OCI-LY3 (cell line): ENCODE measurements at regions not wholly inside any gene's neighbourhood (a gene's known extent, or its start where the extent isn't known, plus 50 kb on each side); places are given as distances from the start of the nearest gene placed in this dataset.

Experiments used
- H2AFZ ChIP-seq: fragments of 200-600, 300-600 bp; shearing (Covaris generic); 2 replicates; pipeline ENCODE4 v1.6.0; 2014; ENCODE audit warnings: antibody characterized with exemption, low read depth, low read length
- H3K27ac ChIP-seq: fragments of 200-600, 300-600 bp; sonication (generic); 2 replicates; pipeline ENCODE4 v1.5.1; 2014; ENCODE audit warnings: mild to moderate bottlenecking, low read length, moderate library complexity, mixed read lengths
- H3K27me3 ChIP-seq: fragments of 200-600, 300-600 bp; sonication (generic); 2 replicates; pipeline ENCODE4 v1.6.1; 2014; ENCODE audit warnings: low read depth, low read length, mixed read lengths
- H3K36me3 ChIP-seq: fragments of 200-600, 300-600 bp; sonication (generic); replicated peaks from 2 replicates; pipeline ENCODE3; 2014; ENCODE audit warnings: low read depth, low read length, mixed read lengths
- H3K4me1 ChIP-seq: fragments of 300-600, 200-600 bp; sonication (generic); 2 replicates; pipeline ENCODE4 v1.6.1; 2014; ENCODE audit warnings: low read length, mixed read lengths
- H3K4me2 ChIP-seq: fragments of 200-600, 300-600 bp; sonication (generic); 2 replicates; pipeline ENCODE4 v1.6.1; 2014; ENCODE audit warnings: low read length, mixed read lengths
- H3K4me3 ChIP-seq: fragments of 300-600, 200-600 bp; sonication (generic); 2 replicates; pipeline ENCODE4 v1.5.1; 2014; ENCODE audit warnings: antibody characterized with exemption, mild to moderate bottlenecking, low read length, moderate library complexity
- H3K79me2 ChIP-seq: fragments of 300-600, 200-600 bp; shearing (Covaris generic); 2 replicates; pipeline ENCODE4 v1.6.1; 2014; ENCODE audit warnings: mild to moderate bottlenecking, low read length, mixed read lengths
- H3K9ac ChIP-seq: fragments of 300-600, 200-600 bp; shearing (Covaris generic); 2 replicates; pipeline ENCODE4 v1.6.0; 2014; ENCODE audit warnings: mild to moderate bottlenecking, low read length, moderate library complexity
- H3K9me3 ChIP-seq: fragments of 200-600, 300-600 bp; shearing (Covaris generic); 2 replicates; pipeline ENCODE4 v1.6.1; 2014; ENCODE audit warnings: low read length, mixed read lengths; ENCODE audit not compliant: insufficient read depth
- H4K20me1 ChIP-seq: fragments of 200-600, 300-600 bp; sonication (generic); 2 replicates; pipeline ENCODE4 v1.6.1; 2016; ENCODE audit warnings: low read length, mixed read lengths; ENCODE audit not compliant: insufficient read depth
- CTCF ChIP-seq: fragments of 200-600, 300-600 bp; sonication (generic); IDR thresholded peaks from 2 replicates; pipeline ENCODE4 v1.5.1; 2014; ENCODE audit warnings: antibody characterized with exemption, low read length, low read depth
- EZH2phosphoT487 ChIP-seq: fragments of 200-600 bp; shearing (Covaris generic); IDR thresholded peaks from 2 replicates; pipeline ENCODE4 v1.6.1; 2018; ENCODE audit warnings: antibody characterized with exemption, mixed run types, low read depth

- Histone ChIP-seq H4K20me1 (no peaks in the 10 kb centered on the region), H2AFZ (no peak overlapping the region), H3K27ac (no peak overlapping the region), H3K9me3 (no peaks in the 10 kb centered on the region), H3K79me2 (no peaks in the 10 kb centered on the region), H3K4me3 (no peak overlapping the region), H3K4me2 (no peak overlapping the region), H3K4me1 (no peaks in the 10 kb centered on the region), H3K9ac (no peak overlapping the region), H3K36me3 (no peaks in the 10 kb centered on the region), H3K27me3 (peaks cover 10% of the 10 kb centered on the region; the same call in 1 of the 2 replicates)
- TF ChIP-seq EZH2phosphoT487: no peak
- no peak for TF ChIP-seq CTCF
Measured at GRCh38 chr3:65019443-65020055, 331.7 kb upstream of the ADAMTS9 start.

DNA sequence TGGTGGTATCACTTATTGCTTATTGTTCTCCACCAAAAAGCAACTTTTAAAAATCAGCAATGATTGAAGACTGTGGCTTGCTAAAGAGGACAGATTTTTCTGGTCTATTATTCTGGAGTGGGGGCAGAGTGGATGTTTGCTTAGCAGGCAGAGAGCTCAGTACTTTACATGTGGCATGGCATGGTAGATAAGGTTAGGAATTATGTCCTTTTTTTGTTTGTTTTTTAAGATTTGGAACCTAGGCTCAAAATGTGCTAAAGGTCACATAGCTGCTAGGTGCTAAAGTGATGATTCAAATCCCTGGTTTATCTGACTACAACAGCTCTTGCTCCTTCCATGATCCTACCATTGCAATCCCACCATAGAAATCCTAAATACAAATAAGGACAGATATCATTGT lies 331.0 kb upstream of the ADAMTS9 start:
- H3K9ac ChIP-seq: no peak overlapping the region
- no peak overlapping the region for H3K4me3 ChIP-seq
- no peaks in the 10 kb centered on the region for H3K79me2 ChIP-seq
- no peaks in the 10 kb centered on the region for H3K4me1 ChIP-seq
- H3K27ac ChIP-seq: no peak overlapping the region
- no peak overlapping the region for H2AFZ ChIP-seq
- no peaks in the 10 kb centered on the region for H3K36me3 ChIP-seq
- H3K9me3 ChIP-seq: no peaks in the 10 kb centered on the region
- no peak for TF ChIP-seq CTCF
- TF ChIP-seq EZH2phosphoT487: no peak
- H3K4me2 ChIP-seq: no peak overlapping the region
- H3K27me3 ChIP-seq: peaks cover 10% of the 10 kb centered on the region; the same call in 1 of the 2 replicates
- H4K20me1 ChIP-seq: no peaks in the 10 kb centered on the region

DNA sequence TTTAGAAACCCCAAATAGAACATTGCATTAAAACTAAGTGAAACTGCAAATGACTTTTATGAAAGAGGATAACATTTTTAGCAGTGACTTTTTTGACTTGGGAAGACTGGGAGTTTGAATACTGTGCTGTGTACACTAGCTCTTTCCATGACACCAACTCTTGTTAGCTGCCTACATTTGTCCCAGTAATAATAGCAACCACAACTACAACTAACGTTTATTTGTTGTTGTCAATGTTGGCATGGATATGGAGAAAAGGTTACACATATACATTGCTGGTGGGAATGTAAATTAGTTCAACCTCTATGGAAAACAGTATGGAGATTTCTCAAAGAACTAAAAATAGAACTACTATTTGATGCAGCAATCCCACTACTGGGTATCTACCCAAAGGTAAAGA lies 329.6 kb upstream of the ADAMTS9 start:
- peaks cover 10% of the 10 kb centered on the region; the same call in 1 of the 2 replicates for H3K27me3 ChIP-seq
- H3K9ac ChIP-seq: no peak overlapping the region
- no peaks in the 10 kb centered on the region for H4K20me1 ChIP-seq
- no peaks in the 10 kb centered on the region for H3K79me2 ChIP-seq
- no peaks in the 10 kb centered on the region for H3K9me3 ChIP-seq
- no peaks in the 10 kb centered on the region for H3K4me1 ChIP-seq
- H3K4me2 ChIP-seq: no peak overlapping the region
- H3K4me3 ChIP-seq: no peak overlapping the region
- no peak overlapping the region for H3K27ac ChIP-seq
- TF ChIP-seq EZH2phosphoT487 (no peak), CTCF (no peak)
- no peak overlapping the region for H2AFZ ChIP-seq
- H3K36me3 ChIP-seq: no peaks in the 10 kb centered on the region

DNA sequence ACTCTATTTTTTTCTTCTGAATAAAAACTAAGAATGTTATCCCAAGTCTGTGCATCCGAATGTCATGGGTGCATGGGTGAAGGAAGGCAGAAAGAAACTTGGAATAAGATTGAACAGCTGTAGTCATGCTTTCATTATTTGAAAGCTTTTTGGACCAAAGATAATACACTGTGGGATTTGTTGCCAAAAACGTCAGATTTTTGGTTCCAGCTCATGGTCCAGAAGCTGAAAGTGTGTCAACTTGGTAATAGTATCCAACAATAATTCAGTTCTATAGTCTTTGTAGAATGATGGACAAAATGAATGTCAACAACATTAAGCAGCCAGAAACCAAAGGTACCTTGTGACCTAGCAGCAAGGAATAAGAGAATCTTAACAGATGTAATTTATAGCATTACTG lies 327.9 kb upstream of the ADAMTS9 start:
- Histone ChIP-seq H3K4me3 (no peak overlapping the region), H3K27me3 (peaks cover 10% of the 10 kb centered on the region; the same call in 1 of the 2 replicates), H3K9ac (no peak overlapping the region), H3K9me3 (no peaks in the 10 kb centered on the region), H3K36me3 (no peaks in the 10 kb centered on the region), H3K4me2 (no peak overlapping the region), H3K79me2 (no peaks in the 10 kb centered on the region), H3K4me1 (no peaks in the 10 kb centered on the region), H4K20me1 (no peaks in the 10 kb centered on the region), H3K27ac (no peak overlapping the region), H2AFZ (no peak overlapping the region)
- no peak for TF ChIP-seq CTCF
- TF ChIP-seq EZH2phosphoT487: no peak
